K562 (cell line): ENCODE measurements at regions not wholly inside any gene's neighbourhood (a gene's known extent, or its start where the extent isn't known, plus 50 kb on each side); places are given as distances from the start of the nearest gene placed in this dataset.

Experiments
- ATF1 ChIP-seq, 2 experiments: fragments of 450-650 bp in 1 of 2; IDR thresholded peaks; 2 replicates each; pipeline ENCODE4 v1.6.1; 2016; ENCODE audit warnings: missing compliant biosample characterization in 1 of 2, missing genetic modification characterization in 1 of 2
- BCL6 ChIP-seq: fragments of 250-450 bp; sonication (Bioruptor Pico); IDR thresholded peaks from 2 replicates; pipeline ENCODE4 v1.4.0; 2020
- C11orf30 ChIP-seq: fragments of 450-650 bp; IDR thresholded peaks from 2 replicates; pipeline ENCODE4 v1.6.1; 2016; ENCODE audit warnings: low read depth, mild to moderate bottlenecking
- CEBPB ChIP-seq: fragments of 450-650 bp; IDR thresholded peaks from 2 replicates; pipeline ENCODE4 v1.6.1; 2016; ENCODE audit warnings: missing genetic modification characterization, missing compliant biosample characterization
- CEBPG ChIP-seq, 3 experiments: fragments of 200-800 bp in 1 of 3; sonication (Bioruptor generic) in 1 of 3; sonication (generic) in 1 of 3; formaldehyde crosslinking in 1 of 3; IDR thresholded peaks in 2 of 3; conservative IDR thresholded peaks in 1 of 3; 2 replicates each; pipeline versions ENCODE4 v1.6.1 to v1.8.0; 2016 to 2022; ENCODE audit warnings: missing compliant biosample characterization in 2 of 3, missing genetic modification characterization in 2 of 3, mild to moderate bottlenecking in 1 of 3, missing genetic modification reagents in 1 of 3
- CHD1 ChIP-seq: fragments of 200-600 bp; sonication (generic); IDR thresholded peaks from one replicate; pipeline ENCODE4 v1.6.1; 2012; ENCODE audit warnings: mild to moderate bottlenecking, moderate library complexity, low read length, inconsistent platforms
- CREM ChIP-seq: IDR thresholded peaks from 2 replicates; pipeline ENCODE4 v1.6.1; 2014; ENCODE audit warnings: antibody characterized with exemption, low read depth
- FOS ChIP-seq: IDR thresholded peaks from 3 replicates; pipeline ENCODE4 v1.6.1; 2011; ENCODE audit not compliant: insufficient read length; ENCODE audit errors: extremely low read depth
- FOXK2 ChIP-seq, 2 experiments: fragments of 450-650 bp; IDR thresholded peaks in 1 of 2; conservative IDR thresholded peaks in 1 of 2; 2 replicates each; pipeline ENCODE4 v1.6.1; 2016; ENCODE audit warnings: low read depth in 2 of 2, mild to moderate bottlenecking in 1 of 2
- JUNB ChIP-seq: fragments of 450-650 bp; formaldehyde crosslinking; conservative IDR thresholded peaks from 2 replicates; pipeline ENCODE4 v1.4.0; 2020; ENCODE audit warnings: mild to moderate bottlenecking
- JUND ChIP-seq, 2 experiments: IDR thresholded peaks; 2 replicates in 1 of 2; 3 replicates in 1 of 2; pipeline ENCODE4 v1.6.1; 2011; ENCODE audit warnings: borderline replicate concordance in 2 of 2, low read depth in 2 of 2, low read length in 2 of 2, improper control_type of control experiment in 1 of 2, missing biosample characterization in 1 of 2, missing genetic modification characterization in 1 of 2, missing genetic modification reagents in 1 of 2
- KAT8 ChIP-seq: fragments of 450-650 bp; IDR thresholded peaks from 2 replicates; pipeline ENCODE4 v1.6.1; 2016; ENCODE audit warnings: low read depth, mild to moderate bottlenecking
- MNT ChIP-seq, 2 experiments: fragments of 450-650 bp; conservative IDR thresholded peaks; 2 replicates each; pipeline ENCODE4 v1.6.1; 2017; ENCODE audit warnings: mild to moderate bottlenecking in 2 of 2, moderate library complexity in 2 of 2
- NCOA2 ChIP-seq, 2 experiments: fragments of 450-650 bp; IDR thresholded peaks; 2 replicates each; pipeline ENCODE4 v1.6.1; 2018; ENCODE audit warnings: mild to moderate bottlenecking in 2 of 2, moderate library complexity in 1 of 2; ENCODE audit not compliant: partially characterized antibody in 2 of 2
- NFE2 ChIP-seq: IDR thresholded peaks from 2 replicates; pipeline ENCODE4 v1.6.1; 2014; ENCODE audit warnings: antibody characterized with exemption, low read depth
- NR1H2 ChIP-seq: sonication (generic); formaldehyde crosslinking; IDR thresholded peaks from 2 replicates; pipeline ENCODE4 v1.4.0; 2020; ENCODE audit warnings: mild to moderate bottlenecking, missing genetic modification reagents
- POLR2AphosphoS2 ChIP-seq: IDR thresholded peaks from 2 replicates; pipeline ENCODE4 v1.6.1; 2012; ENCODE audit warnings: low read length, improper control_type of control experiment
- RBM22 ChIP-seq: fragments of 200-400 bp; formaldehyde crosslinking; IDR thresholded peaks from 2 replicates; pipeline ENCODE4 v1.6.1; 2018; ENCODE audit warnings: low read length, low read depth; ENCODE audit not compliant: poor library complexity, severe bottlenecking
- TBP ChIP-seq: optimal IDR thresholded peaks from 2 replicates; pipeline ENCODE3; 2011; ENCODE audit warnings: low read depth, low read length, improper control_type of control experiment
- TCF3 ChIP-seq: sonication (generic); formaldehyde crosslinking; IDR thresholded peaks from 2 replicates; pipeline ENCODE4 v1.4.0; 2020; ENCODE audit warnings: mild to moderate bottlenecking, missing genetic modification reagents
- TRIM28 ChIP-seq: fragments of 450-650 bp; IDR thresholded peaks from 2 replicates; pipeline ENCODE4 v1.6.1; 2017
- ZNF589 ChIP-seq: fragments of 200-800 bp; sonication (Bioruptor generic); IDR thresholded peaks from 2 replicates; pipeline ENCODE4 v1.6.1; 2016; ENCODE audit warnings: low read depth, missing genetic modification characterization, missing compliant biosample characterization
- ZNF778 ChIP-seq: fragments of 450-650 bp; formaldehyde crosslinking; IDR thresholded peaks from 2 replicates; pipeline ENCODE4 v1.4.0; 2020; ENCODE audit warnings: mild to moderate bottlenecking, moderate library complexity
- TF ChIP-seq, protein P1 (sequence below): IDR thresholded peaks from 2 replicates; pipeline ENCODE4 v1.6.1; 2014; ENCODE audit warnings: antibody characterized with exemption
- TF ChIP-seq, protein P2 (sequence below): sonication (generic); formaldehyde crosslinking; IDR thresholded peaks from 2 replicates; pipeline ENCODE4 v1.8.1; 2022; ENCODE audit warnings: missing genetic modification reagents

- no peak for TF ChIP-seq MNT (conservative IDR thresholded peaks at IDR 0.05)
- TF ChIP-seq KAT8: no peak
- peak; percentile 53 for TF ChIP-seq FOS
- TF ChIP-seq CEBPG (CRISPR knock-in tag; IDR thresholded peaks at IDR 0.05): no peak
- no peak for TF ChIP-seq CEBPG (tag; conservative IDR thresholded peaks at IDR 0.05 in 1 of 2, IDR thresholded peaks at IDR 0.05 in 1 of 2)
- TF ChIP-seq JUNB (CRISPR knock-in tag): peak; percentile 91
- TF ChIP-seq CEBPB (tag): no peak
- TF ChIP-seq, protein P1, sequence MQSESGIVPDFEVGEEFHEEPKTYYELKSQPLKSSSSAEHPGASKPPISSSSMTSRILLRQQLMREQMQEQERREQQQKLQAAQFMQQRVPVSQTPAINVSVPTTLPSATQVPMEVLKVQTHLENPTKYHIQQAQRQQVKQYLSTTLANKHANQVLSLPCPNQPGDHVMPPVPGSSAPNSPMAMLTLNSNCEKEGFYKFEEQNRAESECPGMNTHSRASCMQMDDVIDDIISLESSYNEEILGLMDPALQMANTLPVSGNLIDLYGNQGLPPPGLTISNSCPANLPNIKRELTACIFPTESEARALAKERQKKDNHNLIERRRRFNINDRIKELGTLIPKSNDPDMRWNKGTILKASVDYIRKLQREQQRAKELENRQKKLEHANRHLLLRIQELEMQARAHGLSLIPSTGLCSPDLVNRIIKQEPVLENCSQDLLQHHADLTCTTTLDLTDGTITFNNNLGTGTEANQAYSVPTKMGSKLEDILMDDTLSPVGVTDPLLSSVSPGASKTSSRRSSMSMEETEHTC: no peak
- no peak for TF ChIP-seq TRIM28
- peak; percentile 58 for TF ChIP-seq NFE2
- TF ChIP-seq, protein P2, sequence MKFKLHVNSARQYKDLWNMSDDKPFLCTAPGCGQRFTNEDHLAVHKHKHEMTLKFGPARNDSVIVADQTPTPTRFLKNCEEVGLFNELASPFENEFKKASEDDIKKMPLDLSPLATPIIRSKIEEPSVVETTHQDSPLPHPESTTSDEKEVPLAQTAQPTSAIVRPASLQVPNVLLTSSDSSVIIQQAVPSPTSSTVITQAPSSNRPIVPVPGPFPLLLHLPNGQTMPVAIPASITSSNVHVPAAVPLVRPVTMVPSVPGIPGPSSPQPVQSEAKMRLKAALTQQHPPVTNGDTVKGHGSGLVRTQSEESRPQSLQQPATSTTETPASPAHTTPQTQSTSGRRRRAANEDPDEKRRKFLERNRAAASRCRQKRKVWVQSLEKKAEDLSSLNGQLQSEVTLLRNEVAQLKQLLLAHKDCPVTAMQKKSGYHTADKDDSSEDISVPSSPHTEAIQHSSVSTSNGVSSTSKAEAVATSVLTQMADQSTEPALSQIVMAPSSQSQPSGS (CRISPR knock-in tag): no peak
- TF ChIP-seq CHD1: no peak
- no peak for TF ChIP-seq FOXK2 (conservative IDR thresholded peaks at IDR 0.05 in 1 of 2, IDR thresholded peaks at IDR 0.05 in 1 of 2; ENCODE audit: low read depth in 2 of 2)
- TF ChIP-seq CREM: peak; percentile 81
- no peak for TF ChIP-seq ATF1 (CRISPR knock-in tag; IDR thresholded peaks at IDR 0.05)
- TF ChIP-seq ATF1 (tag; IDR thresholded peaks at IDR 0.05): peak; percentile 77; the same call in 1 of the 2 replicates
- no peak for TF ChIP-seq BCL6 (CRISPR knock-in tag)
- no peak for TF ChIP-seq NCOA2 (IDR thresholded peaks at IDR 0.05; ENCODE audit: partially characterized antibody in 2 of 2)
- no peak for TF ChIP-seq RBM22
- no peak for TF ChIP-seq ZNF778 (CRISPR knock-in tag)
- TF ChIP-seq TBP: no peak
- TF ChIP-seq POLR2AphosphoS2: no peak
- no peak for TF ChIP-seq NR1H2
- TF ChIP-seq TCF3: no peak
- peak; percentile 96 for TF ChIP-seq JUND (IDR thresholded peaks at IDR 0.05; ENCODE audit: borderline replicate concordance, low read depth, low read length)
- TF ChIP-seq JUND (tag; IDR thresholded peaks at IDR 0.05; ENCODE audit: borderline replicate concordance, low read depth, low read length): peak; percentile 97
- TF ChIP-seq ZNF589 (CRISPR knock-in tag): no peak
- TF ChIP-seq C11orf30: peak; percentile 31; the same call in 1 of the 2 replicates
These were observed 107.0 kb downstream of the RHOU start (continued) for GRCh38 chr1:228842094-228842775.
